CD4-positive, alpha-beta T cell treated with Interleukin-1 beta for 1 hour (primary cell): ENCODE measurements at regions not wholly inside any gene's neighbourhood (a gene's known extent, or its start where the extent isn't known, plus 50 kb on each side); places are given as distances from the start of the nearest gene placed in this dataset.
"Not testable (repeated sequence)": the region's sequence is repeated elsewhere in the genome, so short reads cannot be mapped to it uniquely, and the experiment has no call there.

ENCODE experiments used
- DNase-seq, 2 donors: peaks; one replicate each; pipeline ENCODE4 v3.0.0-alpha.2; 2020 to 2022

GRCh38 chr14:99995700-99996356, 69.4 kb upstream of the EVL start:
- DNase-seq: peak; percentile 68 to 69

- no peak for DNase-seq
These were observed 68.2 kb upstream of the EVL start for GRCh38 chr14:99996951-99997571.

- DNase-seq: not testable (repeated sequence)
These were observed 64.8 kb upstream of the EVL start for GRCh38 chr14:100000398-100000797.

GRCh38 chr14:100004392-100004791, 60.8 kb upstream of the EVL start:
- no peak for DNase-seq

- DNase-seq: no peak
These were observed 58.0 kb upstream of the EVL start for GRCh38 chr14:100007254-100007653.

GRCh38 chr14:100009802-100010201, 55.4 kb upstream of the EVL start:
- not testable (repeated sequence) for DNase-seq

- DNase-seq: no peak
These were observed 54.5 kb upstream of the EVL start for GRCh38 chr14:100010679-100011078.

GRCh38 chr14:100011628-100012325, 53.4 kb upstream of the EVL start:
- no peak for DNase-seq

- no peak for DNase-seq
These were observed 52.5 kb upstream of the EVL start for GRCh38 chr14:100012478-100013327.

- peak in 1 of 2 donors; percentile 10 for DNase-seq
These were observed 50.0 kb upstream of the EVL start for GRCh38 chr14:100015251-100015655.
